ENCODE measurements at regions not wholly inside any gene's neighbourhood (a gene's known extent, or its start where the extent isn't known, plus 50 kb on each side); places are given as distances from the start of the nearest gene placed in this dataset.

GRCh38 chr13:99085808-99086266, 108.0 kb upstream of the DOCK9 start:
- no peak overlapping the region for H3K27ac ChIP-seq (ENCODE audit: extremely low read length, insufficient read depth, low read length)
- no peaks in the 10 kb centered on the region for H3K9me3 ChIP-seq (ENCODE audit: low read length)
- peak overlapping the region; percentile 42 to 77 (median 54); a peak in 4 of 6 replicates for H3K4me3 ChIP-seq (replicated peaks in 1 of 3; ENCODE audit: insufficient read depth in 1 of 3, low read depth in 2 of 3, low read length in 3 of 3)
- peaks cover 1 to 39% of the 10 kb centered on the region in 2 experiments; a peak in 4 of 5 replicates for H3K27me3 ChIP-seq (ENCODE audit: control insufficient read depth in 1 of 2, insufficient read depth in 2 of 2, low read length in 2 of 2)
- POLR2A ChIA-PET = no interaction called here
- FAIRE-seq (no peak), DNase-seq (ENCODE audit: low spot score) (no peak), ATAC-seq (no peak)
- no TSS peak for BruUV-seq (replicated peaks)
- H3K4me2 ChIP-seq (ENCODE audit: low read depth, low read length) = peak overlapping the region; percentile 57
- 5% methylated on average over 19 of the region's 32 CpGs for WGBS (ENCODE audit: low lambda C conversion rate)
- in situ Hi-C loops (cut with HindIII; ENCODE audit: extremely low pct_ligation_motif_present, low pct_unique_long_range_greater_than_20kb) = no loop called here
- H2AFZ ChIP-seq (ENCODE audit: low read length) = no peak overlapping the region
- H3K4me1 ChIP-seq (ENCODE audit: insufficient read depth, low read length) = peaks cover 7% of the 10 kb centered on the region
- H3K79me2 ChIP-seq (ENCODE audit: insufficient read depth, low read length) = no peaks in the 10 kb centered on the region
- intact Hi-C loops (cut with micrococcal nuclease; ENCODE audit: unreplicated experiment) = no loop called here
- CTCF ChIA-PET (ENCODE audit: low intra/inter-chr PET ratio, low total read pairs) = no interaction called here
- no peaks in the 10 kb centered on the region for H3K36me3 ChIP-seq (replicated peaks in 1 of 2; ENCODE audit: control insufficient read depth in 1 of 2, insufficient read depth in 2 of 2, low read length in 2 of 2)
- peak; percentile 54; the same call in 1 of the 2 replicates for TF ChIP-seq GABPB1 (CRISPR knock-in tag; IDR thresholded peaks at IDR 0.05)
- TF ChIP-seq ZNF563 (CRISPR knock-in tag; IDR thresholded peaks at IDR 0.05) = no peak
- no peaks in the 10 kb centered on the region for H4K20me1 ChIP-seq (ENCODE audit: insufficient read depth, low read length)
- H3K9ac ChIP-seq (ENCODE audit: insufficient read depth, low read depth, low read length) = no peak overlapping the region

GRCh38 chr13:99086267-99087097, 108.6 kb upstream of the DOCK9 start:
- intact Hi-C loops (cut with micrococcal nuclease; ENCODE audit: unreplicated experiment) = no loop called here

More at GRCh38 chr13:99086267-99087097, 108.6 kb upstream of the DOCK9 start:
- Histone ChIP-seq H2AFZ (ENCODE audit: low read length) (no peak overlapping the region), H3K27me3 (ENCODE audit: control insufficient read depth in 1 of 2, insufficient read depth in 2 of 2, low read length in 2 of 2) (peaks cover 1 to 39% of the 10 kb centered on the region in 2 experiments; a peak in 4 of 5 replicates), H4K20me1 (ENCODE audit: insufficient read depth, low read length) (no peaks in the 10 kb centered on the region), H3K9ac (ENCODE audit: insufficient read depth, low read depth, low read length) (no peak overlapping the region), H3K27ac (ENCODE audit: extremely low read length, insufficient read depth, low read length) (no peak overlapping the region), H3K36me3 (replicated peaks in 1 of 2; ENCODE audit: control insufficient read depth in 1 of 2, insufficient read depth in 2 of 2, low read length in 2 of 2) (no peaks in the 10 kb centered on the region), H3K79me2 (ENCODE audit: insufficient read depth, low read length) (no peaks in the 10 kb centered on the region), H3K4me1 (ENCODE audit: insufficient read depth, low read length) (peaks cover 7% of the 10 kb centered on the region), H3K4me3 (replicated peaks in 1 of 3; ENCODE audit: insufficient read depth in 1 of 3, low read depth in 2 of 3, low read length in 3 of 3) (peak overlapping the region; percentile 54 to 77 (median 58); a peak in 5 of 6 replicates), H3K9me3 (ENCODE audit: low read length) (no peaks in the 10 kb centered on the region), H3K4me2 (ENCODE audit: low read depth, low read length) (peak overlapping the region; percentile 92)
- no TSS peak for BruUV-seq (replicated peaks)
- FAIRE-seq (no peak), DNase-seq (ENCODE audit: low spot score) (no peak), ATAC-seq (peak; percentile 69)
- POLR2A ChIA-PET = no interaction called here
- TF ChIP-seq ZNF430 (CRISPR knock-in tag; IDR thresholded peaks at IDR 0.05) = no peak
- TF ChIP-seq HNRNPLL (IDR thresholded peaks at IDR 0.05; ENCODE audit: low read depth, low read length, poor library complexity, severe bottlenecking) = peak; percentile 37
- peak; percentile 71; the same call in 1 of the 2 replicates for TF ChIP-seq UBTF (CRISPR knock-in tag; IDR thresholded peaks at IDR 0.05)
- WGBS (ENCODE audit: low lambda C conversion rate) = no CpG with 5 or more reads among the region's 130 CpGs
- in situ Hi-C loops (cut with HindIII; ENCODE audit: extremely low pct_ligation_motif_present, low pct_unique_long_range_greater_than_20kb) = no loop called here
- CTCF ChIA-PET (ENCODE audit: low intra/inter-chr PET ratio, low total read pairs) = no interaction called here

Measured in HepG2 (cell line).